H1 (cell line): ENCODE measurements at regions not wholly inside any gene's neighbourhood (a gene's known extent, or its start where the extent isn't known, plus 50 kb on each side); places are given as distances from the start of the nearest gene placed in this dataset.
"Not testable (repeated sequence)": the region's sequence is repeated elsewhere in the genome, so short reads cannot be mapped to it uniquely, and the experiment has no call there.

ENCODE experiments used
- CTCF ChIA-PET: fragments of 300-600 bp; sonication (Branson Sonifier 250); formaldehyde crosslinking; loops from one replicate; lab custom pipeline; 2021; ENCODE audit not compliant: partially characterized antibody; lab: Charles Lee
- POLR2A ChIA-PET: fragments of 300-600 bp; sonication (Branson Sonifier 250); formaldehyde crosslinking; loops from one replicate; lab custom pipeline; 2021; ENCODE audit warnings: inconsistent platforms; ENCODE audit not compliant: partially characterized antibody; lab: Charles Lee
- DNase-seq, 2 experiments: peaks; one replicate each; pipeline versions ENCODE4 v3.0.0 to v3.0.0-alpha.2; 2010 to 2022; ENCODE audit warnings: low spot score in 2 of 2, low read depth in 1 of 2, mixed read lengths in 1 of 2
- FAIRE-seq: peaks from 2 replicates; lab custom pipeline; 2011; peaks lifted over from hg19 to GRCh38; lab: Jason Lieb, UNC
- H2AFZ ChIP-seq: 2 replicates; pipeline ENCODE4 v1.8.1; 2012; ENCODE audit warnings: low read length, inconsistent platforms
- H2AK5ac ChIP-seq: 2 replicates; pipeline ENCODE4 v1.6.1; 2013; ENCODE audit warnings: low read depth, low read length
- H2BK120ac ChIP-seq: replicated peaks from 2 replicates; pipeline ENCODE3; 2013; ENCODE audit warnings: low read depth, low read length, inconsistent platforms
- H2BK12ac ChIP-seq: 2 replicates; pipeline ENCODE4 v1.6.1; 2013; ENCODE audit warnings: low read depth, low read length
- H2BK15ac ChIP-seq: 2 replicates; pipeline ENCODE4 v1.6.1; 2013; ENCODE audit warnings: low read length
- H2BK20ac ChIP-seq: 2 replicates; pipeline ENCODE4 v1.6.1; 2013; ENCODE audit warnings: low read length
- H2BK5ac ChIP-seq: 2 replicates; pipeline ENCODE4 v1.6.1; 2013; ENCODE audit warnings: low read depth, low read length
- H3K14ac ChIP-seq: 2 replicates; pipeline ENCODE4 v1.6.1; 2013; ENCODE audit warnings: inconsistent platforms; ENCODE audit not compliant: insufficient read length
- H3K18ac ChIP-seq: 2 replicates; pipeline ENCODE4 v1.6.1; 2013; ENCODE audit warnings: low read length; ENCODE audit errors: extremely low read depth
- H3K23ac ChIP-seq: 2 replicates; pipeline ENCODE4 v1.6.1; 2013; ENCODE audit warnings: inconsistent platforms; ENCODE audit not compliant: insufficient read length
- H3K23me2 ChIP-seq: 2 replicates; pipeline ENCODE4 v1.6.1; 2013; ENCODE audit warnings: low read depth, low read length
- H3K27ac ChIP-seq: 2 replicates; pipeline ENCODE4 v1.6.1; 2011; ENCODE audit warnings: low read depth, low read length, inconsistent platforms
- H3K27me3 ChIP-seq, 4 experiments: replicated peaks in 1 of 4; 1 replicate in 1 of 4; 2 replicates in 3 of 4; pipeline versions ENCODE4 v1.6.1 to v1.8.1; 2011 to 2013; ENCODE audit warnings: low read length in 3 of 4, mild to moderate bottlenecking in 3 of 4, inconsistent platforms in 2 of 4, mixed read lengths in 2 of 4, moderate library complexity in 1 of 4; ENCODE audit not compliant: control insufficient read depth in 3 of 4, insufficient read depth in 3 of 4; ENCODE audit errors: extremely low read depth in 1 of 4
- H3K36me3 ChIP-seq, 4 experiments: 2 replicates each; pipeline versions ENCODE4 v1.6.1 to v1.8.1; 2011 to 2013; ENCODE audit warnings: mild to moderate bottlenecking in 4 of 4, low read length in 3 of 4, moderate library complexity in 2 of 4, control low read depth in 1 of 4, inconsistent platforms in 1 of 4; ENCODE audit not compliant: insufficient read depth in 4 of 4, control insufficient read depth in 2 of 4
- H3K4ac ChIP-seq: replicated peaks from 2 replicates; pipeline ENCODE3; 2013; ENCODE audit warnings: low read length, low read depth, mixed read lengths, inconsistent platforms; ENCODE audit not compliant: insufficient read length
- H3K4me1 ChIP-seq, 4 experiments: replicated peaks in 1 of 4; 1 replicate in 1 of 4; 2 replicates in 3 of 4; pipeline versions ENCODE4 v1.6.1 to v1.8.1; 2011 to 2013; ENCODE audit warnings: low read length in 3 of 4, inconsistent platforms in 2 of 4, mixed read lengths in 1 of 4; ENCODE audit not compliant: insufficient read depth in 4 of 4, control insufficient read depth in 3 of 4
- H3K4me2 ChIP-seq, 2 experiments: 2 replicates each; pipeline versions ENCODE4 v1.6.1 to v1.8.1; 2011 to 2013; ENCODE audit warnings: low read depth in 2 of 2, low read length in 2 of 2, control low read depth in 1 of 2, inconsistent platforms in 1 of 2, mild to moderate bottlenecking in 1 of 2; ENCODE audit not compliant: insufficient read depth in 1 of 2
- H3K4me3 ChIP-seq, 4 experiments: fragments of 200-600, 300-600 bp in 1 of 4; sonication (generic), shearing (Covaris generic), sonication (Bioruptor Twin) in 1 of 4; 2 replicates each; pipeline versions ENCODE4 v1.5.1 to v1.8.1; 2011 to 2016; ENCODE audit warnings: low read length in 4 of 4, low read depth in 3 of 4, control low read depth in 2 of 4, inconsistent platforms in 2 of 4, mild to moderate bottlenecking in 2 of 4, mixed read lengths in 1 of 4, moderate library complexity in 1 of 4; ENCODE audit not compliant: insufficient read depth in 2 of 4; ENCODE audit errors: extremely low read depth in 1 of 4
- H3K56ac ChIP-seq: replicated peaks from 2 replicates; pipeline ENCODE3; 2013; ENCODE audit warnings: low read depth, mild to moderate bottlenecking, mixed read lengths, low read length, inconsistent platforms; ENCODE audit not compliant: insufficient read length
- H3K79me1 ChIP-seq: 2 replicates; pipeline ENCODE4 v1.6.1; 2013; ENCODE audit warnings: low read depth, low read length, control low read depth
- H3K79me2 ChIP-seq, 2 experiments: 2 replicates each; pipeline versions ENCODE4 v1.6.1 to v1.8.1; 2012 to 2013; ENCODE audit warnings: low read length in 2 of 2, mild to moderate bottlenecking in 2 of 2, inconsistent platforms in 1 of 2; ENCODE audit not compliant: insufficient read depth in 2 of 2, control insufficient read depth in 1 of 2
- H3K9ac ChIP-seq, 4 experiments: replicated peaks in 1 of 4; 1 replicate in 1 of 4; 2 replicates in 3 of 4; pipeline versions ENCODE4 v1.6.1 to v1.8.1; 2011 to 2013; ENCODE audit warnings: low read depth in 3 of 4, low read length in 3 of 4, control low read depth in 2 of 4, mild to moderate bottlenecking in 2 of 4, moderate library complexity in 2 of 4, inconsistent platforms in 1 of 4; ENCODE audit errors: extremely low read depth in 1 of 4
- H3K9me3 ChIP-seq, 2 experiments: 2 replicates each; pipeline versions ENCODE4 v1.6.1 to v1.8.1; 2012 to 2013; ENCODE audit warnings: mild to moderate bottlenecking in 2 of 2, moderate library complexity in 2 of 2, control low read depth in 1 of 2, inconsistent platforms in 1 of 2, low read depth in 1 of 2, low read length in 1 of 2, mixed read lengths in 1 of 2; ENCODE audit not compliant: insufficient read depth in 2 of 2
- H4K20me1 ChIP-seq, 2 experiments: replicated peaks in 1 of 2; 2 replicates each; pipeline versions ENCODE3 to v1.8.1; 2011 to 2013; ENCODE audit warnings: inconsistent platforms in 2 of 2, low read length in 2 of 2, mild to moderate bottlenecking in 1 of 2; ENCODE audit not compliant: insufficient read depth in 2 of 2, control insufficient read depth in 1 of 2
- H4K5ac ChIP-seq: 2 replicates; pipeline ENCODE4 v1.6.1; 2013; ENCODE audit warnings: low read length, low read depth, mixed read lengths, inconsistent platforms; ENCODE audit not compliant: insufficient read length
- H4K8ac ChIP-seq: 2 replicates; pipeline ENCODE4 v1.8.0; 2013; ENCODE audit warnings: mild to moderate bottlenecking, moderate library complexity, low read length, inconsistent platforms; ENCODE audit not compliant: insufficient read depth; ENCODE audit errors: extremely low read depth
- H4K91ac ChIP-seq: replicated peaks from 2 replicates; pipeline ENCODE3; 2013; ENCODE audit warnings: low read length, mixed read lengths, inconsistent platforms; ENCODE audit not compliant: insufficient read length
- WGBS, 2 experiments: shearing (Covaris generic) in 1 of 2; methylation state at CpG; one replicate each; pipeline versions ENCODE4 v1.1.6 to v1.1.7; 2013 to 2015; ENCODE audit warnings: low lambda C conversion rate in 2 of 2, mixed read lengths in 2 of 2, inconsistent platforms in 1 of 2, low coverage in 1 of 2, missing lambda C conversion rate in 1 of 2; ENCODE audit not compliant: insufficient replicate concordance in 2 of 2, insufficient coverage in 1 of 2, insufficient read length in 1 of 2; ENCODE audit errors: extremely low coverage in 1 of 2, missing lambda C conversion rate in 1 of 2; 5-methylcytosine and 5-hydroxymethylcytosine counted together

GRCh38 chr22:16388616-16389015, 204.0 kb downstream of the CCT8L2 start:
- H2AFZ ChIP-seq, H4K8ac ChIP-seq, H3K4me1 ChIP-seq, H2BK5ac ChIP-seq, H3K23me2 ChIP-seq, CTCF ChIA-PET, H3K36me3 ChIP-seq, H2BK12ac ChIP-seq, H2BK15ac ChIP-seq, H4K91ac ChIP-seq, H3K4me3 ChIP-seq, H3K79me1 ChIP-seq, H4K5ac ChIP-seq, H3K79me2 ChIP-seq, H3K27ac ChIP-seq, H2AK5ac ChIP-seq, H4K20me1 ChIP-seq, H3K18ac ChIP-seq, H3K4ac ChIP-seq, H2BK20ac ChIP-seq, H3K23ac ChIP-seq, H3K9ac ChIP-seq, H2BK120ac ChIP-seq, H3K56ac ChIP-seq, POLR2A ChIA-PET, H3K14ac ChIP-seq, DNase-seq, H3K27me3 ChIP-seq, FAIRE-seq, H3K4me2 ChIP-seq: not testable (repeated sequence)
- 71% methylated on average over 9 of the region's 12 CpGs; no CpG with 5 or more reads in 1 of the 2 experiments for WGBS, 2 experiments
- peaks cover 2 to 53% of the 10 kb centered on the region in 2 experiments; a peak in 3 of 4 replicates for H3K9me3 ChIP-seq

GRCh38 chr22:16388127-16388526, 204.5 kb downstream of the CCT8L2 start:
- H3K4me1 ChIP-seq, H3K36me3 ChIP-seq, H2AFZ ChIP-seq, CTCF ChIA-PET, H3K18ac ChIP-seq, H2BK5ac ChIP-seq, H4K8ac ChIP-seq, H4K20me1 ChIP-seq, FAIRE-seq, POLR2A ChIA-PET, H2BK15ac ChIP-seq, H2BK12ac ChIP-seq, H3K27ac ChIP-seq, H2AK5ac ChIP-seq, H4K5ac ChIP-seq, H3K23me2 ChIP-seq, H3K4me2 ChIP-seq, H3K23ac ChIP-seq, H2BK20ac ChIP-seq, H3K79me2 ChIP-seq, H2BK120ac ChIP-seq, H3K4me3 ChIP-seq, H3K56ac ChIP-seq, H3K14ac ChIP-seq, H3K9ac ChIP-seq, H4K91ac ChIP-seq, H3K4ac ChIP-seq, DNase-seq, H3K79me1 ChIP-seq, H3K27me3 ChIP-seq: not testable (repeated sequence)
- 76% methylated on average over 10 of the region's 10 CpGs; no CpG with 5 or more reads in 1 of the 2 experiments for WGBS, 2 experiments
- H3K9me3 ChIP-seq, result peaks cover 2 to 53% of the 10 kb centered on the region in 2 experiments; a peak in 3 of 4 replicates
